ENCODE measurements at regions not wholly inside any gene's neighbourhood (a gene's known extent, or its start where the extent isn't known, plus 50 kb on each side); places are given as distances from the start of the nearest gene placed in this dataset.
"Not testable (repeated sequence)": the region's sequence is repeated elsewhere in the genome, so short reads cannot be mapped to it uniquely, and the experiment has no call there.

- not testable (repeated sequence) for DNase-seq (ENCODE audit: low read depth)
Measured at GRCh38 chr2:242071936-242072335, 202.4 kb downstream of the RTP5 start.

- no peak for DNase-seq (ENCODE audit: low read depth)
Measured at GRCh38 chr2:242075168-242075567, 205.6 kb downstream of the RTP5 start.

GRCh38 chr2:242075696-242076095 is 206.2 kb downstream of the RTP5 start:
- no peak for DNase-seq (ENCODE audit: low read depth)

- not testable (repeated sequence) for DNase-seq (ENCODE audit: low read depth)
Measured at GRCh38 chr2:242076184-242076583, 206.7 kb downstream of the RTP5 start.

GRCh38 chr2:242078426-242078825 is 208.9 kb downstream of the RTP5 start:
- not testable (repeated sequence) for DNase-seq (ENCODE audit: low read depth)

- not testable (repeated sequence) for DNase-seq (ENCODE audit: low read depth)
Measured at GRCh38 chr2:242079792-242080191, 210.3 kb downstream of the RTP5 start.

- not testable (repeated sequence) for DNase-seq (ENCODE audit: low read depth)
Measured at GRCh38 chr2:242080575-242081214, 211.2 kb downstream of the RTP5 start.

GRCh38 chr2:242084034-242084433 is 214.5 kb downstream of the RTP5 start:
- DNase-seq (ENCODE audit: low read depth): not testable (repeated sequence)

- not testable (repeated sequence) for DNase-seq (ENCODE audit: low read depth)
Measured at GRCh38 chr2:242085024-242085674, 215.6 kb downstream of the RTP5 start.

- no peak for DNase-seq (ENCODE audit: low read depth)
Measured at GRCh38 chr2:242085941-242086621, 216.6 kb downstream of the RTP5 start.

GRCh38 chr2:242088044-242088443 is 218.5 kb downstream of the RTP5 start:
- DNase-seq (ENCODE audit: low read depth): not testable (repeated sequence)

GRCh38 chr2:242088471-242089212 is 219.1 kb downstream of the RTP5 start:
- DNase-seq (ENCODE audit: low read depth): peak; percentile 88

GRCh38 chr2:242089213-242089549 is 219.7 kb downstream of the RTP5 start:
- not testable (repeated sequence) for DNase-seq (ENCODE audit: low read depth)

GRCh38 chr2:242097278-242097677 is 227.7 kb downstream of the RTP5 start:
- not testable (repeated sequence) for DNase-seq (ENCODE audit: low read depth)

- DNase-seq (ENCODE audit: low read depth): no peak
Measured at GRCh38 chr2:242098034-242098433, 228.5 kb downstream of the RTP5 start.

GRCh38 chr2:242098445-242099128 is 229.1 kb downstream of the RTP5 start:
- DNase-seq (ENCODE audit: low read depth): no peak

GRCh38 chr2:242103093-242103492 is 233.6 kb downstream of the RTP5 start:
- DNase-seq (ENCODE audit: low read depth): not testable (repeated sequence)

- DNase-seq (ENCODE audit: low read depth): not testable (repeated sequence)
Measured at GRCh38 chr2:242104202-242104956, 234.8 kb downstream of the RTP5 start.

GRCh38 chr2:242107065-242107464 is 237.5 kb downstream of the RTP5 start:
- DNase-seq (ENCODE audit: low read depth): not testable (repeated sequence)

GRCh38 chr2:242108797-242109500 is 239.4 kb downstream of the RTP5 start:
- not testable (repeated sequence) for DNase-seq (ENCODE audit: low read depth)

Measured in activated gamma-delta T cell treated with anti-CD3 and anti-CD28 coated beads, Interleukin-2, amount 50 U/mL, for 16 hours (primary cell).